Retina (tissue), 1 donor: ENCODE measurements at regions not wholly inside any gene's neighbourhood (a gene's known extent, or its start where the extent isn't known, plus 50 kb on each side); places are given as distances from the start of the nearest gene placed in this dataset.
A peak's percentile ranks its signal among the peaks of the same experiment; 100 is the strongest.

Experiments
- DNase-seq: peaks from one replicate; pipeline ENCODE4 v3.0.0-alpha.2; 2016

- DNase-seq = no peak
Observed at GRCh38 chr11:130644187-130644586, 195.7 kb downstream of the ADAMTS15 start.

- no peak for DNase-seq
Observed at GRCh38 chr11:130645164-130645842, 196.9 kb downstream of the ADAMTS15 start.

GRCh38 chr11:130645843-130646197 is 197.4 kb downstream of the ADAMTS15 start:
- DNase-seq = no peak

- no peak for DNase-seq
Observed at GRCh38 chr11:130646881-130647280, 198.4 kb downstream of the ADAMTS15 start.

- no peak for DNase-seq
Observed at GRCh38 chr11:130647371-130647770, 198.9 kb downstream of the ADAMTS15 start.

GRCh38 chr11:130649801-130650200 is 201.4 kb downstream of the ADAMTS15 start:
- DNase-seq = no peak

GRCh38 chr11:130650456-130651030 is 202.1 kb downstream of the ADAMTS15 start:
- DNase-seq = no peak

- no peak for DNase-seq
Observed at GRCh38 chr11:130651066-130651855, 202.8 kb downstream of the ADAMTS15 start.

GRCh38 chr11:130652671-130653335 is 204.4 kb downstream of the ADAMTS15 start:
- DNase-seq = no peak

GRCh38 chr11:130653838-130654636 is 205.6 kb downstream of the ADAMTS15 start:
- DNase-seq = no peak

GRCh38 chr11:130655300-130655699 is 206.9 kb downstream of the ADAMTS15 start:
- DNase-seq = no peak

- no peak for DNase-seq
Observed at GRCh38 chr11:130666781-130667251, 218.4 kb downstream of the ADAMTS15 start.

GRCh38 chr11:130668751-130669150 is 220.3 kb downstream of the ADAMTS15 start:
- DNase-seq = no peak

GRCh38 chr11:130670200-130670599 is 221.8 kb downstream of the ADAMTS15 start:
- no peak for DNase-seq

- DNase-seq = peak; percentile 62
Observed at GRCh38 chr11:130671801-130672700, 223.6 kb downstream of the ADAMTS15 start.

GRCh38 chr11:130672911-130673310 is 224.5 kb downstream of the ADAMTS15 start:
- no peak for DNase-seq

GRCh38 chr11:130673698-130674097 is 225.3 kb downstream of the ADAMTS15 start:
- no peak for DNase-seq

GRCh38 chr11:130674686-130675308 is 226.4 kb downstream of the ADAMTS15 start:
- peak; percentile 40 for DNase-seq

GRCh38 chr11:130675371-130675821 is 227.0 kb downstream of the ADAMTS15 start:
- peak; percentile 63 for DNase-seq

GRCh38 chr11:130675917-130676316 is 227.5 kb downstream of the ADAMTS15 start:
- no peak for DNase-seq
